Suprapubic skin (tissue), 3 donors: ENCODE measurements at regions not wholly inside any gene's neighbourhood (a gene's known extent, or its start where the extent isn't known, plus 50 kb on each side); places are given as distances from the start of the nearest gene placed in this dataset.

Experiments
- POLR2AphosphoS5 ChIP-seq, 3 donors: sonication (generic); formaldehyde crosslinking; IDR thresholded peaks; one replicate each; pipeline ENCODE4 v1.6.1; 2017; ENCODE audit warnings: antibody characterized with exemption in 3 of 3
- TF ChIP-seq, protein P1 (sequence below), 2 donors: fragments of 200-600 bp in 1 of 2; fragments of 450-650 bp in 1 of 2; sonication (generic) in 1 of 2; IDR thresholded peaks; one replicate each; pipeline ENCODE4 v1.5.1; 2016 to 2019; ENCODE audit warnings: antibody characterized with exemption in 2 of 2, mild to moderate bottlenecking in 1 of 2, moderate library complexity in 1 of 2

DNA sequence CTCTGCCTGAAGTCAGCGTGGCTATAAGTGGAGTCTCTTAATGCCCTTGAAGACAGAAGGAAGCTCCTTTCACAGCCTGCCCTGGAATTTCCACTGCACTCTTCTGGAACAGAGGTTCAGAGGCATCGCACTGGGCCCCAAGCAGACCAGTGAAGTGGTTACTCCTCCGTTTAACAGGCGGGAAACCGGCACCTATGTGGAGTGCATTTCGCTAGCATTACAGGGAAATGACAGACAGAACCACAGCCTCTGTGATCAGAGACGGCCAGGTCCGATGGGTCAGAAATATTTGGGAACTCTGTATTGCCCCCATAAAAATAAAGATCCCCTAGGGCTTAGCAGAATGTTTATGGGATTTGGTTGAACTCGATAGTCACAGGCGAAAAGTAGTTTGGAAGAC lies 406.9 kb upstream of the PRKCQ start:
- no peak for TF ChIP-seq POLR2AphosphoS5 (IDR thresholded peaks at IDR 0.05)
- TF ChIP-seq, protein P1, sequence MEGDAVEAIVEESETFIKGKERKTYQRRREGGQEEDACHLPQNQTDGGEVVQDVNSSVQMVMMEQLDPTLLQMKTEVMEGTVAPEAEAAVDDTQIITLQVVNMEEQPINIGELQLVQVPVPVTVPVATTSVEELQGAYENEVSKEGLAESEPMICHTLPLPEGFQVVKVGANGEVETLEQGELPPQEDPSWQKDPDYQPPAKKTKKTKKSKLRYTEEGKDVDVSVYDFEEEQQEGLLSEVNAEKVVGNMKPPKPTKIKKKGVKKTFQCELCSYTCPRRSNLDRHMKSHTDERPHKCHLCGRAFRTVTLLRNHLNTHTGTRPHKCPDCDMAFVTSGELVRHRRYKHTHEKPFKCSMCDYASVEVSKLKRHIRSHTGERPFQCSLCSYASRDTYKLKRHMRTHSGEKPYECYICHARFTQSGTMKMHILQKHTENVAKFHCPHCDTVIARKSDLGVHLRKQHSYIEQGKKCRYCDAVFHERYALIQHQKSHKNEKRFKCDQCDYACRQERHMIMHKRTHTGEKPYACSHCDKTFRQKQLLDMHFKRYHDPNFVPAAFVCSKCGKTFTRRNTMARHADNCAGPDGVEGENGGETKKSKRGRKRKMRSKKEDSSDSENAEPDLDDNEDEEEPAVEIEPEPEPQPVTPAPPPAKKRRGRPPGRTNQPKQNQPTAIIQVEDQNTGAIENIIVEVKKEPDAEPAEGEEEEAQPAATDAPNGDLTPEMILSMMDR (IDR thresholded peaks at IDR 0.05) = no peak
